ENCODE measurements at regions not wholly inside any gene's neighbourhood (a gene's known extent, or its start where the extent isn't known, plus 50 kb on each side); places are given as distances from the start of the nearest gene placed in this dataset.

- Histone ChIP-seq H3K9me3 (no peaks in the 10 kb centered on the region), H3K4me3 (no peak overlapping the region), H3K4me1 (ENCODE audit: low read depth) (no peaks in the 10 kb centered on the region), H3K36me3 (ENCODE audit: low read depth) (no peaks in the 10 kb centered on the region)
- ATAC-seq (no peak), DNase-seq (no peak)
- intact Hi-C loops (cut with DNase I, micrococcal nuclease), result no loop called here
- no peak for TF ChIP-seq CTCF (IDR thresholded peaks at IDR 0.05)
Observed at GRCh38 chr6:100307561-100307960, 157.2 kb downstream of the SIM1 start.

GRCh38 chr6:100305209-100305869 is 159.4 kb downstream of the SIM1 start:
- no peak overlapping the region for H3K4me3 ChIP-seq
- ATAC-seq (no peak), DNase-seq (no peak)
- intact Hi-C loops (cut with DNase I, micrococcal nuclease), result no loop called here
- TF ChIP-seq CTCF (IDR thresholded peaks at IDR 0.05), result no peak
- no peaks in the 10 kb centered on the region for H3K4me1 ChIP-seq (ENCODE audit: low read depth)
- H3K9me3 ChIP-seq, result no peaks in the 10 kb centered on the region
- no peaks in the 10 kb centered on the region for H3K36me3 ChIP-seq (ENCODE audit: low read depth)

- Histone ChIP-seq H3K9me3 (no peaks in the 10 kb centered on the region), H3K4me1 (ENCODE audit: low read depth) (no peaks in the 10 kb centered on the region), H3K4me3 (no peak overlapping the region), H3K36me3 (ENCODE audit: low read depth) (no peaks in the 10 kb centered on the region)
- no peak for TF ChIP-seq CTCF (IDR thresholded peaks at IDR 0.05)
- intact Hi-C loops (cut with DNase I, micrococcal nuclease), result no loop called here
- ATAC-seq (no peak), DNase-seq (no peak)
Observed at GRCh38 chr6:100304575-100304974, 160.1 kb downstream of the SIM1 start.

GRCh38 chr6:100301731-100302130 is 163.0 kb downstream of the SIM1 start:
- intact Hi-C loops (cut with DNase I, micrococcal nuclease), result no loop called here
- H3K4me1 ChIP-seq (ENCODE audit: low read depth), result no peaks in the 10 kb centered on the region
- H3K9me3 ChIP-seq, result no peaks in the 10 kb centered on the region
- no peaks in the 10 kb centered on the region for H3K36me3 ChIP-seq (ENCODE audit: low read depth)
- DNase-seq (no peak), ATAC-seq (no peak)
- H3K4me3 ChIP-seq, result no peak overlapping the region
- TF ChIP-seq CTCF (IDR thresholded peaks at IDR 0.05), result no peak

- Histone ChIP-seq H3K36me3 (ENCODE audit: low read depth) (no peaks in the 10 kb centered on the region), H3K4me3 (no peak overlapping the region), H3K9me3 (no peaks in the 10 kb centered on the region), H3K4me1 (ENCODE audit: low read depth) (no peaks in the 10 kb centered on the region)
- DNase-seq, result no peak
- ATAC-seq, result no peak
- intact Hi-C loops (cut with DNase I, micrococcal nuclease), result no loop called here
- TF ChIP-seq CTCF (IDR thresholded peaks at IDR 0.05), result no peak
Observed at GRCh38 chr6:100300221-100300736, 164.4 kb downstream of the SIM1 start.

Measured in mucosa of descending colon (tissue), 3 donors.